GM21737 (cell line): ENCODE measurements at regions not wholly inside any gene's neighbourhood (a gene's known extent, or its start where the extent isn't known, plus 50 kb on each side); places are given as distances from the start of the nearest gene placed in this dataset.
"Not testable (repeated sequence)": the region's sequence is repeated elsewhere in the genome, so short reads cannot be mapped to it uniquely, and the experiment has no call there.

Experiments used
- ATAC-seq: cut with Tn5 transposase; IDR thresholded peaks from one replicate; pipeline ENCODE4 v1.9.1; 2021; ENCODE audit warnings: mild to moderate bottlenecking, moderate library complexity; ENCODE audit not compliant: unreplicated experiment

DNA sequence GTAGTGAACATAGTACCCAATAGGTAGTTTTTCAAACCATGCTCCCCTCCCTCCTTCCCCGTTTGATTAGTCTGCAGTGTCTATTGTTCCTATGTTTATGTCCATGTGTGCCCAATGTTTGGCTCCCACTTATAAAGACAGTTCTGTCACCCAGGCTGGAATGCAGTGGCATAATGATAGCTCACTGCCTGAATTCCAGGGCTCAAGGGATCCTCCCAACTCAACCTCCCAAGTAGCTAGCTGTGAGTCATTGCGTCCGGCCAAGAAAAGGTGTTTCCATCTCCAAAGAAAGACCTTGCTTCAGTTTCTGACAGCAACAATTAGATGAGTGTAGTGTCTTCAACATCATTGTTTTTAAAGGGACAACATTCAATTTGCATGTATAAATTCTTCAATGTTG, 131.1 kb upstream of the CEP162 start:
- ATAC-seq: no peak

DNA sequence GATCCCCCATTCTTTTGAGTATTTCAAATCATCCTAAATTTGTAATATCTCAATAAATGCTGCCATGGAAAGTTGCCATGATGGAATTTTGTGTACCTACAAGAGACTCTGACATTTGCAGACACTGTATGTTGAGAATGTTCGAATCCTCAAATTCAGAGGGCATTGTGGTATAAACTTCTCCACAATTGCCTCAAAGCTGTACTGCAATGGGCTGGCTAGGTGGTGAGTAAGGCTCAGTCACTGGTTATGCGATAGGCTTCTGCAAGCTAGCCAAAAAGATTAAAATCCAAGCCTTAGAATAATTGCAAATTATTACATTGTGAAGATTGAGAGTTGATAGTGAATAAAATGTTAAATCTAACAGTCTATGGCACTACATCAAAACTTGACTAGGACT, 130.2 kb upstream of the CEP162 start:
- no peak for ATAC-seq

DNA sequence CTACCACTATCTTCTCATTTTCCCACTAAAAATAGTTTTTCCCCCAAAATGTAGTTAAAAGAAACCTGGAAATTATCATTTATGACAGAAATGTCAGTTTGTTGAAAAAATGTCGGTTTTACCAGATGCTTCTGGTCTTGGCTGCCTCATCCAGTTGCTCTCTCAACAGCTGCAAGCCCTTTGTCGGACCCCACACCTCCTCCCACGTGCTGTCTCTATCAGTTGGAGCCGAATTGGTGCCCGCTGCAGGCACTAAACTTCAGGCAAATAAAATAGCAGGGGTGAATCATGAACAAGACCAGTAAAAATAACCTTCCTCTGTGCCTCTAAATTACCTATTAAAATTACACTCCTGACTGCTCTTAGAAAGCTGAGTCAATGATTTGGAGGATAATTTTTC, 129.5 kb upstream of the CEP162 start:
- ATAC-seq: no peak

DNA sequence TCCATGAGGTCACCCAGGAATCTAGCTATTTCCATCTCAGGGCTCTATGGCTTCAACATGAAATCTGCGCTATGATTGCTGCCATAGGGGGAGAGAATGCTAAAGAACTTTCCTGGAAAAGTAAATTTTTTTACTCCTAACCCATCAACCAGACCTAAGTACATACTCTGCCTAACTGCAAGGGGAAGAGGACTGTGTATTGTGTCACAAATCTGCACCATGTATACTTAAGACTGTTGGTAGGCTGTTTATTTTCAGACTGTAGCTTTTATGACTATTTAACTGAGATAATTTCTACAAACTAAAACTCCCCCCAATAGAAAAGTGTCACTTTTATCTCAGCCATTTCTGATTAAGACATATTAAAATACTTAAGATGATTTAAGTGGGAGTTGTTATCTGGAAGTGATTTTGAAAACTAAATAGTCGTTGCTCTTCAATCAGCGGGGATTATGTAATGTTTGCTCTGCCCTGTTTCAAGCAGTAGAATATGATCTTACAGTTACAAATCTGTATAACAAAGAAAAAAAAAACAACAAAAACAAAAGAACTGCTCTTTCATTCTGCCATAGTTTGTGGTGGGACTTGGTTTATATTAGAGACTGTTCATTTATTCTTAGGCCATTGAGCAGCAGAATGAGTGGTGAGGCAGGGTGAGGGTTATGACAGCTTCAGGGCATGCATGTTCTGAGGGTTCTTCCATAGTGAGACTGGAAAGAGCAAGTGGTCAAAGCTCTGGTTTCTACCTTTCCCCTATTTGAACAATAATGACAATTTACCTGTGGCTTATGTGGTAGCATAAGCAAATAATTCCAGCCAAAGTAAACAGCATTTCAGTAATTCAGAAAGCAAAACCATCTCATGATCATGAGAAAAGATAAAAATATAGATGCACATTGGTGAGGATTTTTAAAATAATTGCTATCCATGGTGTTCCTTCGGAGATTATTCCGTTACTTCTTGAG, 126.3 kb upstream of the CEP162 start:
- ATAC-seq: no peak

DNA sequence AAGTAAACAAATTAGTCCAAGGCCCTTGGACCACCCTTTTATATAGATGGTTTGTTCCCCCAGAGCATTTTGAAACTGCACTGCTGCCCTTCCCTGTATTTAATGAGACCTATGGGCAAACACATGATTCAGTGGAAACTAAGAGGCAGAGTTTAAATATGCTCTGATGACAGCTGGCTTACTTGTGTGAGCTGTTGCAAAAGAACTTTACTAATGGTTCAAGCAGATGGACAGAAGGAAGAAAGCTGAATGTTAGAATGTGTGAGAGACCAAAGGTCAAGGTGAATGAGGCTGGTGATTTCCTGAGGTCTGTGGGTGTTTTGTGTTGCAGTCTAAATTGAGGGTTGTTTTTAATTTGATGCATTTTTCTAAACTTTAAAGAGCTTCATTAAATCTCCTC, 123.0 kb upstream of the CEP162 start:
- ATAC-seq: no peak

DNA sequence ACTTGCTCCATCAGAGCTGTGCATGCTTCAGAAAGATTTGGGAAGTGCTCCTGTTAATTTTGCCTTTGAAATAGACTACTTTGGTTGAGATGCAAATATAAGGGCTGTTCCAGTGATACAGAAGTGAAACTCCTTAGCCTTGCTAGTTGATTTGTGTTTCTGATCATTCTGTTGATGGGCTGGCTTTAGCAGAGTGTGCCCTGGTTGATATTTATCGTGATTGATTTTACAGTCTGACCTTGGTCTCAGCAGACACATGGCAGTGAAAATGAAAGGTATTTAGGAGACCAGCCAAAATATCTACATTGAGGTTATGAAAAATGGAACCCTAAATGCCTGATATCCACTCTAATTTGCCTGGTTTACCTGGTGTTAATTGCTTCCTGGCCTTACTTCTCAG, 122.1 kb upstream of the CEP162 start:
- no peak for ATAC-seq

DNA sequence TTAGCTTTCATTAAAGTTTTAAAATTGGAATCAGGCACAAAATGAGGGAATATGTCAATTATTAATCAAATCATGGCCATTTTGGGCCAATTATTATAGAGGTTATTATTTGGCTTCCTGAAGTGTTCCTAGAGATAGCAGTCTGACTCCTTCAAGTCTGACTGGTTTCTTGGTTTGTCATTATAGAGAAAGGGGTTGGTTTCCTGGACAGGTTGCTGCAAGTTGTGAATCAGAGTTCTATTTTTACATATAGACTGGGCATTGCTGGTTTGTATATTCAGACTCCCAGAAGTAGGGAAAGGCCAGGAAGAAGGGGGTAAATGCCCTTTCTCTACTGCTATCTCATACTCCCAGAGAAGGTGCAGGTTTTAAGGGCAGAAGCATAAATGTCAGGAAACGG, 121.4 kb upstream of the CEP162 start:
- no peak for ATAC-seq

DNA sequence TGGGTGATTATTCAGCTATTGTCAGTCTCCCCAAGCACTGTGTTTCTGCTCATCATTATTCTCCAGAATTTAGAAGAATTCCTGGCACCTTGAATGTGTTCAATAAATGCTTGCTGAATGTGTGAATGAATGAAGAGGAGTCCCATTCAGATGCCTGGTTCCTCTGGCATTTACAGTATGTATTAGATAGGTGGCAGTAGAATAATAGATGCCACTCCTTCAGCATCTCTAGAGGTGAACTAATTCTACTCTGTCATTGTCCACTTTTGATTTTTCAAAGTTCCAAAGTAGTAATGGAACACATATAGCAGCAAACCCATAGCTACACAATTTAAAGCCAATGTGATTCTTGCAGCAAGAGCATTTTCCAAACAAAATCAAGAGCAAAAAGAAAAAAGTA, 118.9 kb upstream of the CEP162 start:
- ATAC-seq: no peak

DNA sequence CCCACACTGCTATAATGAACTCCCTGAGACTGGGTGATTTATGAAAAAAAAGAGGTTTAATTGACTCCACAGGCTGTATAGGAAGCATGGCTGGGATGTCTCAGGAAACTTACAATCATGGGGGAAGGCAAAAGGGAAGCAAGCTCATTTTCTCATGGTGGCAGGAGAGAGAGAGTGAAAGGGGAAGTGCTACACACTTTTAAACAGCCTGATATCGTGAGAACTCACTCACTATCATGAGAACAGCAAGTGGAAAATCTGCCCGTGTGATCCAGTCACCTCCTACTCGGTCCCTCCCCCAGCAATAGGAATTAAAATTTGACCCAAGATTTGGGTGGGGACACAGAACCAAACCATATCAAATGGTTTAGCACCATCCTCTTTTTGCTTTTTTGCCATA, 116.6 kb upstream of the CEP162 start:
- ATAC-seq: no peak

DNA sequence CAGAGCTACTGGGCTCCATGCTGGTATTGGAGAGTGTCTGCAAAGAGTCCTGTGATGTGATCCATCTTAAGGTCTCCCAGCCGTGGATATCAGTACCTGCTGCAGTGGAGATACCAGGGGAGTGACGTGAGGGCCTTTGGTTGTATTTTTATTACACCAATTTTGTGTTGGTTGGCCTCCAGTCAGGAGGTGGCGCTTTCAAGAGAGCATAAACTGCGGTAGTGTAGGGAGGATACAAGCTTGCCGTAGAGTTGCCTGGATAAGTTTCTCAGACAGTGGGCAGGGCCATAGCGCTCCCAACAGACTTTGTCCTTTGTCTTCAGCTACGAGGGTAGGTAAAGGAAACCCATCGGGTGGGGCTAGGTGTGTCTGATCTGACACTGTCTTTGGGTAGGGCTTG, 113.0 kb upstream of the CEP162 start:
- ATAC-seq: no peak

DNA sequence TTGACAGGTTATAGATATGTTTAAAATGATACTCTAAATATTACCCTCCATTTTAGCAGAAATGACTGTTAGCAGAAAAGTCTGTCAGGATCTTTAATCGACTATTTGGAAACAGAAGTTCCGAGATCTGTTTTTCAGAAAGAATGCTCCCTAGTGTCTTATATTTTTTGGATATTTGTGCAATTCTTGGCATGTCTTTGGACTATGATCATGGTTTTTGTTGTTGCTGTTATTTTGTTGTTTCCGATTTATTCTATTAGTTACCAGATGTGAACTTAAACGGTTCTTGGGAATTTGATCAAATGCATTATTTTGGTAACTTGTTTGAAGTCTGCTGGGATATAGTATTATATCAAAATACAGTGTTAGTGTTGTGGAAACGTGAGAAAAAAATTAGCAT, 106.4 kb upstream of the CEP162 start:
- no peak for ATAC-seq

DNA sequence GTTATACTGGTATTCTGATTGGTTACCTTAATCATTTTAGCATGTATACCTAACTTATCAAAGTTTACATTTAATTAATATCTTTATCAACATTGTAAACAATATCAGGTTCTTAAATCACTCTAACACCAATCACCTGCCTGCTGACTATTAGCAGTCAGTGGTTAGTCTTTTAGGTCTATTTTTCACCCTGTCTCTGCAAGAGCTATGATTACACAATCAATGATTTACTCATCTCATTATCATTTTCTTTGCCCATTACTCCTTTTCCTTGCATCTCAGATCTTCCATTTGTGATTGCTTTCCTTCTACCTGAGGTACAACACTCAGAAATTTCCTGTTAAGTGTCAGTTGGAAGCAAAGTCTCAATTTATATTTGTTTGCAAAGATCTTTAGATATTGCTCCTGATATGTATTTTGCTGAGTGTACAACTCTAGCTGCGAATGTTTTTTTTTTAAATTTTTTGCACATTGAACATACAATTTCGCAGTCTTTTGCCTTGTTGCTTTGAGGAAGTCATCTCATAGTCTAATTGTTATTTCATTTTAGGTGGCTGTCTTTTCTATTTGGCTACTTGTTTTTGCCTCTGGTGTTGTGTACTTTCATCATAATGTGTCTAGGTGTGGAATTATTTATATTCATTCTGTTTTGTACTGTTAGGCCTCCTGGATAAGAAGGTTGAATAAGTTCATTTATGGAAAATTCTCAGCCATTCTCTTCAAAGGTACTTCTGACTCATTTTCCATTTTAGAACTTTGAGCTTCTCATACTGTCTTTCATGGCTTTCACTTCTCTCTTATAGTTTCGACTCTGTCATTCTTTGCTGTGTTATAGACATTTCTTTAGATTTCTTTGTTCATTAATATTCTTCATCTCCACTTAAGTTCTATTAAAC, 104.9 kb upstream of the CEP162 start:
- peak; percentile 84 for ATAC-seq

DNA sequence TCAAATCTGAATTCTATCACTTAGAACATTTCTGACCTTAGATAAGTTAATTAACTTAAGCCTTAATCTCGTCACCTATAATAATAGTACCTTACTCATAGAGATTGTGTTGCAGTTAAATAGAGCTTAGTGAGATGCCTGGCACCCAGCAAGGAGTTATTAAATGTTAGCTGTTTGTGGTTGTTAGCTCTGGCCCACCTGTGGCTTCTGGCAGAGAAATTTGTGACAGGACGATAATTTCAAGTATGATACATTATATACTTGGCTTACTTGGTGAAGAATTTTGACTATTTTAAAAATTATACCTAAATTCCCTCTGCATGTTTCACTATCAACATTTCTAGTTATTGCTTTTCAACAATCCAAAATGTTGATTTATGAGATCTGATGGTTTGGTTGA, 102.9 kb upstream of the CEP162 start:
- ATAC-seq: no peak

DNA sequence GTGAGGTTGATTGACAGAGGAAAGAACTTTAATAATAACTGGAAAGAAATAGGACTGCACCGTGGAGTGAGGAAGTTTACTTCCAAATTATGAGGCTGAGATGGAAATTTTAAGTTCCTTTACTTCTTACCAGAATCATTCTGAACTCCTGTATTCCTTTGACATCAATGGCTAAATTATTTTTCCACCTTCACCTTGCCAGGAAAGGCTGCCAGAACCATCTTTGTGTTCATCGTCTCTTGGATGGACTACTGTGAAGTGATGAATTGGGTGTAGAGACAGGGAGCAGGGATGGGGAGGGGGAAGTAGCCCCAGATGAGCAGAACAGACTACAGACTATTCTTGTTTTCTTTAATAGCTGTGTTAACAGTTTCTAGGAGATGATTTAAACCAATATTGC, 102.1 kb upstream of the CEP162 start:
- ATAC-seq: no peak

DNA sequence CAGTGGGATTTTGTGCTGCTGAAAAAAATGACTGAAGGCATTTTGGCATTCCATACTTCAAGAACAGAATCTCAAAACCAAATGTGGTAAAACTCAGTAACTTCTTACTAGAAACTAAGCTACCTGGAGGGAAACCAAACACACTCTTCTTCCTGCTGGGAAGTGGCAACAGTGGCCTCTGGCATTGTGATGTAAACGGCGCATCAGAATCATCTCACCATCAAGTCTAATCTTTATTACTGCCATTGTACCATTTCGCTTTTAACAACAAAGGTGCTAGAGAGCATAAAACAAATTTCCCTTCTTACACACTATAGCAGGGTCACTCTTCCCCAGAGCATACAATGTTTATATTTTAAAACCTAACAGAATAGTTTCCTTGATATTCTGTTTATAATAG, 101.6 kb upstream of the CEP162 start:
- no peak for ATAC-seq

DNA sequence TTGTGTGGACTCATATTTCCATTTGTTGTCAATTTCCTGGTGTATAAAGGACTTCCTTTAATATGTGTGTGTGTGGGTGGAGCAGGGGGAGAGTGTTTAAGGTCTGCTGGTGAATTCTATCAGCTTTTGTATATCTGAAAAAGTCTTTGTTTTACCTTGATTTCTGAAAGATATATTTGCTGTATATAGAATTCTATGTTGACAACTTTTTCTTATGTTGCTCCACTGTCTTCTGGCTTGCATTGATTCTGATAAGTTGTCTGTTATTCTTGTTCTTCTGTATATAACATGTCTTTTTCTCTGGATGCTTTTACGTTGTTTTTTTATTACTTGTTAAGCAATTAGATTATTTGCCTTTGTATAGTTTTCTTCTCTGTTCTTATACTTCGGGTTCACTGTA, 90.0 kb upstream of the CEP162 start:
- ATAC-seq: no peak

DNA sequence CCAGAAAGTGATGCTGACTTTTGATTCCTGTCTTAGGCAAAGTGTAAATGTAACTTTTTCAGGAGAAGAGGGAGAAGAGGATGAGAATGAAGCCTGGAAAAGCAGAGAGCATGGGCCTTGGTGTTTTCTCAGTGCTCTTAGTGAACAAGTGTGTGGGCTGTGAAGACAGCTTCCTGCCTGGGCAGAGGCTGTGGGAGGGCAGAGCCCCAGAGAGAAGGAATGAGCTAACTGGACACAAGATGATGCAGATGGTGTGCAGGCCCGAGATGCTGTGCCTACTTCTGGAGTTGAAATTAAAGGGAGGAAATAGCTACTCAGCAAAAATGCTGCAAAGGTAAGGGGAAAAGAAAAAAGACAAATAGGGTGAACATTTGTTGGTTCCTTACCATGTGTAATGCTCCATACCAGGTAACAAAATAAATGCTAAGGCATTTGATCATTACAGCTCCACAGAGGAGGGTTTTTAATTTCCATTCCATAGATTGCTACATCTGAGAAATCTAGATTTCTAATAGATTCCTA, 87.0 kb upstream of the CEP162 start:
- ATAC-seq: no peak

DNA sequence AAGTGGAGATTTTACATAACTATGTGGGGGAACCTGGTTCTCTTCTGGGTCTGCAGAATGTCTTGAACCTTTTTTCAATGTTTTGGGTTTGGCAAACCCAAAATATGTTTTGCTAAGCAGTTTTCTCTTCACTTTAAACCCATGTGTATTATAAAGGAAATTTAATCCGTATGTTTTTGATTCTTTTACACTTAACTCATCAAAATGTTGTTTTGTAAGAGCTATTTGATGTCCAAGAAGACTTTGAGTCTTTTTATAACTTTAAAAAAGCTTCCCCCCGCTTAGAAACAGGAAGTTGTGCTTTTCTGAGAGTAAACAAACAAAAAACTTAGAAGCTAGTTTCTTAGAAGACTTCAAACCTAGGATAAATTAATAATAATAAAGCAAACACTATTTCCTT, 81.9 kb upstream of the CEP162 start:
- ATAC-seq: no peak

DNA sequence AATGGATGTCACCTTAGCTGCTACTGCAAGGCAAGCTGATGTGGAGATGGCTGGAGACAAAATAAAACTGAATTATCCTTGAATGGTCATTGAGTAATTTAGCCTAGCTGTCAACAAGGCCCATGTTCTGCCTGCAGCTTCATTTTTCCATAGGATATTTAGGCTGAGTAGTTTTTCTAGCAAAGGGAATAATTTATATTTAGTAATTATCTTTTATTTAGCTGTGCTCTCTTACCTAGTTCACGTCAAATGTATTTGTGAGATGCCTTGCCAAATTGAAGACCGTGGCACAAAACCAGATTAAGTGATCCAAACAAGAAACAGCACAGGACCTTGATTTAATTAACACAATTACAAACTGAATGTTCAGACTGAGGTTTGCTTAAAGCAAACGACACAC, 77.4 kb upstream of the CEP162 start:
- no peak for ATAC-seq

DNA sequence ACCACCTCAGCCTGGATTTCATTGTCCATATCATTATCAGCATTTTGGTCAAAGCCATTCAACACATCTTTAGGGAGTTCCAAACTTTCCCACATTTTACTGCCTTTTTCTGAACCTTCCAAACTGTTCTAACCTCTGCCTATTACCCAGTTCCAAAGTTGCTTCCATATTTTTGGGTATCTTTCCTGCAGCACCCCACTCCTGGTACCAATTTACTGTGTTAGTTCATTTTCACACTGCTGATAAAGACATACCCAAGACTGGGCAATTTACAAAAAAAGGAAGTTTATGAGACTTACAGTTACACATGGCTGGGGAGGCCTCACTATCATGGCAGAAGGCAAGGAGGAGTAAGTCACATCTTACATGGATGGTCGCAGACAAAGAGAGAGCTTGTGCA, 63.6 kb upstream of the CEP162 start:
- ATAC-seq: not testable (repeated sequence)

DNA sequence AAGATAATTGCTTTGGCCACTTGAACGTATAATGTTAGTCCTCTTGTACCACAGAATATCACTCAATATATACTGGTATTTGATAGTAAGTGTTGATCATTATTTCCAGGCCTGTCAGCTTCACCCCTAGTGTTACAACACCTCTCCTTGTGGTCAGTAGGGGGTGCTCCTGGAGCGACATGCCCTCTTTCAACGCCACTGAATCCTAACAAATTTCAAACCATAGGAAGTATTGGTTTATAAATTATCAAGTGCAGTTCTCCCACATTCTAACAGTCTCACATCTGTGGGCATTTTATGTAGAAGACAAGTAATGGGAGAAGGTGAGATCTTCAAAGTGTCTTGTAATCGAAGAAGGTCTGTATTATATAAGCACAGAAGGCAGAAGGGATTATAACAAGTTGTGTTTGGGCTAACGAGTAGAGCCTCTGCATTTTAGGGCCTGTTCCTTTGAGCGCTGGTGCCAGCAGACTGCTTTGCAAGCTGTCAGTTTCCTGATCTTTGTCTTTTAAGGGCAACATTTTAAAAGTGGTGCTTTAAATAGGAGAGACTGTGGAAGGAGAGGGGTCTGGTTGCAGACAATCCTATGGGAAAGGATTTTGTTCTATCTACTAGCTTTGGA, 57.1 kb upstream of the CEP162 start:
- ATAC-seq: no peak
